GM23338 (cell line): ENCODE measurements at regions not wholly inside any gene's neighbourhood (a gene's known extent, or its start where the extent isn't known, plus 50 kb on each side); places are given as distances from the start of the nearest gene placed in this dataset.

Experiments used
- EZH2phosphoT487 ChIP-seq: fragments of 200-600 bp; sonication (generic); IDR thresholded peaks from one replicate; pipeline ENCODE4 v1.8.1; 2018; ENCODE audit warnings: antibody characterized with exemption; ENCODE audit not compliant: unreplicated experiment
- NANOG ChIP-seq: IDR thresholded peaks from 2 replicates; pipeline ENCODE4 v1.6.1; 2016; ENCODE audit warnings: antibody characterized with exemption, borderline replicate concordance
- REST ChIP-seq: IDR thresholded peaks from one replicate; pipeline ENCODE4 v1.6.1; 2018; ENCODE audit warnings: antibody characterized with exemption; ENCODE audit not compliant: unreplicated experiment
- STAT1 ChIP-seq: IDR thresholded peaks from one replicate; pipeline ENCODE4 v1.6.1; 2016; ENCODE audit warnings: antibody characterized with exemption; ENCODE audit not compliant: unreplicated experiment
- ZNF331 ChIP-seq: fragments of 250-450 bp; sonication (Bioruptor Pico); IDR thresholded peaks from 2 replicates; pipeline ENCODE4 v1.5.0; 2020; ENCODE audit warnings: low read depth, mild to moderate bottlenecking, moderate library complexity
- TF ChIP-seq, protein P1 (sequence below): fragments of 250-450 bp; sonication (Bioruptor Pico); IDR thresholded peaks from 2 replicates; pipeline ENCODE4 v1.5.0; 2020; ENCODE audit warnings: mild to moderate bottlenecking, moderate library complexity

- TF ChIP-seq, protein P1, sequence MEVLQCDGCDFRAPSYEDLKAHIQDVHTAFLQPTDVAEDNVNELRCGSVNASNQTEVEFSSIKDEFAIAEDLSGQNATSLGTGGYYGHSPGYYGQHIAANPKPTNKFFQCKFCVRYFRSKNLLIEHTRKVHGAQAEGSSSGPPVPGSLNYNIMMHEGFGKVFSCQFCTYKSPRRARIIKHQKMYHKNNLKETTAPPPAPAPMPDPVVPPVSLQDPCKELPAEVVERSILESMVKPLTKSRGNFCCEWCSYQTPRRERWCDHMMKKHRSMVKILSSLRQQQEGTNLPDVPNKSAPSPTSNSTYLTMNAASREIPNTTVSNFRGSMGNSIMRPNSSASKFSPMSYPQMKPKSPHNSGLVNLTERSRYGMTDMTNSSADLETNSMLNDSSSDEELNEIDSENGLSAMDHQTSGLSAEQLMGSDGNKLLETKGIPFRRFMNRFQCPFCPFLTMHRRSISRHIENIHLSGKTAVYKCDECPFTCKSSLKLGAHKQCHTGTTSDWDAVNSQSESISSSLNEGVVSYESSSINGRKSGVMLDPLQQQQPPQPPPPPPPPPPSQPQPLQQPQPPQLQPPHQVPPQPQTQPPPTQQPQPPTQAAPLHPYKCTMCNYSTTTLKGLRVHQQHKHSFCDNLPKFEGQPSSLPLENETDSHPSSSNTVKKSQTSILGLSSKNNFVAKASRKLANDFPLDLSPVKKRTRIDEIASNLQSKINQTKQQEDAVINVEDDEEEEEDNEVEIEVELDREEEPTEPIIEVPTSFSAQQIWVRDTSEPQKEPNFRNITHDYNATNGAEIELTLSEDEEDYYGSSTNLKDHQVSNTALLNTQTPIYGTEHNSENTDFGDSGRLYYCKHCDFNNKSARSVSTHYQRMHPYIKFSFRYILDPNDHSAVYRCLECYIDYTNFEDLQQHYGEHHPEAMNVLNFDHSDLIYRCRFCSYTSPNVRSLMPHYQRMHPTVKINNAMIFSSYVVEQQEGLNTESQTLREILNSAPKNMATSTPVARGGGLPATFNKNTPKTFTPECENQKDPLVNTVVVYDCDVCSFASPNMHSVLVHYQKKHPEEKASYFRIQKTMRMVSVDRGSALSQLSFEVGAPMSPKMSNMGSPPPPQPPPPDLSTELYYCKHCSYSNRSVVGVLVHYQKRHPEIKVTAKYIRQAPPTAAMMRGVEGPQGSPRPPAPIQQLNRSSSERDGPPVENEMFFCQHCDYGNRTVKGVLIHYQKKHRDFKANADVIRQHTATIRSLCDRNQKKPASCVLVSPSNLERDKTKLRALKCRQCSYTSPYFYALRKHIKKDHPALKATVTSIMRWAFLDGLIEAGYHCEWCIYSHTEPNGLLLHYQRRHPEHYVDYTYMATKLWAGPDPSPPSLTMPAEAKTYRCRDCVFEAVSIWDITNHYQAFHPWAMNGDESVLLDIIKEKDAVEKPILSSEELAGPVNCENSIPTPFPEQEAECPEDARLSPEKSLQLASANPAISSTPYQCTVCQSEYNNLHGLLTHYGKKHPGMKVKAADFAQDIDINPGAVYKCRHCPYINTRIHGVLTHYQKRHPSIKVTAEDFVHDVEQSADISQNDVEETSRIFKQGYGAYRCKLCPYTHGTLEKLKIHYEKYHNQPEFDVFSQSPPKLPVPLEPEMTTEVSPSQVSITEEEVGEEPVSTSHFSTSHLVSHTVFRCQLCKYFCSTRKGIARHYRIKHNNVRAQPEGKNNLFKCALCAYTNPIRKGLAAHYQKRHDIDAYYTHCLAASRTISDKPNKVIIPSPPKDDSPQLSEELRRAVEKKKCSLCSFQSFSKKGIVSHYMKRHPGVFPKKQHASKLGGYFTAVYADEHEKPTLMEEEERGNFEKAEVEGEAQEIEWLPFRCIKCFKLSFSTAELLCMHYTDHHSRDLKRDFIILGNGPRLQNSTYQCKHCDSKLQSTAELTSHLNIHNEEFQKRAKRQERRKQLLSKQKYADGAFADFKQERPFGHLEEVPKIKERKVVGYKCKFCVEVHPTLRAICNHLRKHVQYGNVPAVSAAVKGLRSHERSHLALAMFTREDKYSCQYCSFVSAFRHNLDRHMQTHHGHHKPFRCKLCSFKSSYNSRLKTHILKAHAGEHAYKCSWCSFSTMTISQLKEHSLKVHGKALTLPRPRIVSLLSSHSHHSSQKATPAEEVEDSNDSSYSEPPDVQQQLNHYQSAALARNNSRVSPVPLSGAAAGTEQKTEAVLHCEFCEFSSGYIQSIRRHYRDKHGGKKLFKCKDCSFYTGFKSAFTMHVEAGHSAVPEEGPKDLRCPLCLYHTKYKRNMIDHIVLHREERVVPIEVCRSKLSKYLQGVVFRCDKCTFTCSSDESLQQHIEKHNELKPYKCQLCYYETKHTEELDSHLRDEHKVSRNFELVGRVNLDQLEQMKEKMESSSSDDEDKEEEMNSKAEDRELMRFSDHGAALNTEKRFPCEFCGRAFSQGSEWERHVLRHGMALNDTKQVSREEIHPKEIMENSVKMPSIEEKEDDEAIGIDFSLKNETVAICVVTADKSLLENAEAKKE (CRISPR knock-in tag): no peak
- TF ChIP-seq STAT1: no peak
- no peak for TF ChIP-seq ZNF331 (CRISPR knock-in tag)
- TF ChIP-seq REST: no peak
- no peak for TF ChIP-seq NANOG
- TF ChIP-seq EZH2phosphoT487: no peak
Measured at GRCh38 chr5:120841830-120842229, 377.7 kb downstream of the PRR16 start (continued).
